Activated CD8-positive, alpha-beta T cell treated with anti-CD3 and anti-CD28 coated beads for 36 hours (primary cell): ENCODE measurements at regions not wholly inside any gene's neighbourhood (a gene's known extent, or its start where the extent isn't known, plus 50 kb on each side); places are given as distances from the start of the nearest gene placed in this dataset.

Experiments
- ATAC-seq: fragments of 200-7000 bp; cut with Tn5 transposase; one replicate; pipeline ENCODE4 v1.10.0; 2021; ENCODE audit warnings: mild to moderate bottlenecking, moderate library complexity
- CTCF ChIA-PET: fragments of 350-600 bp; sonication (Branson Sonifier 250); formaldehyde crosslinking; loops from one replicate; lab custom pipeline; 2021; ENCODE audit warnings: antibody characterized with exemption; lab: Charles Lee
- POLR2A ChIA-PET: fragments of 350-600 bp; sonication (Branson Sonifier 250); formaldehyde crosslinking; loops from one replicate; lab custom pipeline; 2021; ENCODE audit warnings: antibody characterized with exemption; lab: Charles Lee
- DNase-seq: peaks from one replicate; pipeline ENCODE4 v3.0.0-alpha.2; 2020
- H3K27ac Mint-ChIP-seq: one replicate; pipeline ENCODE4 v1.8.0; 2021; ENCODE audit warnings: mild to moderate bottlenecking, mixed read lengths
- H3K27me3 Mint-ChIP-seq: one replicate; pipeline ENCODE4 v1.8.0; 2021; ENCODE audit warnings: mixed read lengths
- H3K36me3 Mint-ChIP-seq: one replicate; pipeline ENCODE4 v1.8.0; 2021; ENCODE audit warnings: low read depth, mixed read lengths
- H3K4me1 Mint-ChIP-seq: one replicate; pipeline ENCODE4 v1.8.0; 2021; ENCODE audit warnings: low read depth, mixed read lengths
- H3K4me3 Mint-ChIP-seq: one replicate; pipeline ENCODE4 v1.8.0; 2021; ENCODE audit warnings: mild to moderate bottlenecking, moderate library complexity, mixed read lengths
- H3K9me3 Mint-ChIP-seq: one replicate; pipeline ENCODE4 v1.8.0; 2021; ENCODE audit warnings: mixed read lengths
- CTCF ChIP-seq: fragments of 200-600 bp; IDR thresholded peaks from one replicate; pipeline ENCODE4 v1.8.0; 2022; ENCODE audit warnings: antibody characterized with exemption, mild to moderate bottlenecking
- intact Hi-C: fragments of 100-400 bp; cut with micrococcal nuclease; formaldehyde crosslinking; loops from one replicate; pipeline ENCODE4 v1.10.0; 2022

GRCh38 chr1:80593197-80593596 lies 1207.5 kb upstream of the ADGRL2 start:
- Mint-ChIP-seq H3K36me3 (no peaks in the 10 kb centered on the region), H3K27ac (no peak overlapping the region), H3K27me3 (no peaks in the 10 kb centered on the region), H3K9me3 (peaks cover 40% of the 10 kb centered on the region), H3K4me3 (no peak overlapping the region), H3K4me1 (no peaks in the 10 kb centered on the region)
- TF ChIP-seq CTCF, result no peak
- CTCF ChIA-PET, result no interaction called here
- ATAC-seq, result no peak
- POLR2A ChIA-PET, result no interaction called here
- no peak for DNase-seq
- intact Hi-C loops, result no loop called here

GRCh38 chr1:80582980-80583379 lies 1217.8 kb upstream of the ADGRL2 start:
- Mint-ChIP-seq H3K27ac (no peak overlapping the region), H3K4me3 (no peak overlapping the region), H3K4me1 (no peaks in the 10 kb centered on the region), H3K27me3 (no peaks in the 10 kb centered on the region), H3K36me3 (no peaks in the 10 kb centered on the region), H3K9me3 (peaks cover 16% of the 10 kb centered on the region)
- ChIA-PET CTCF (no interaction called here), POLR2A (no interaction called here)
- no peak for TF ChIP-seq CTCF
- ATAC-seq (no peak), DNase-seq (no peak)
- intact Hi-C loops, result no loop called here

- intact Hi-C loops, result no loop called here
- CTCF ChIA-PET, result no interaction called here
- H3K27me3 Mint-ChIP-seq, result no peaks in the 10 kb centered on the region
Observed at GRCh38 chr1:80579055-80579454, 1221.7 kb upstream of the ADGRL2 start.

GRCh38 chr1:80566867-80567266 lies 1233.9 kb upstream of the ADGRL2 start:
- Mint-ChIP-seq H3K27ac (no peak overlapping the region), H3K36me3 (no peaks in the 10 kb centered on the region), H3K4me3 (no peak overlapping the region), H3K4me1 (no peaks in the 10 kb centered on the region), H3K27me3 (no peaks in the 10 kb centered on the region), H3K9me3 (peaks cover 4% of the 10 kb centered on the region)
- intact Hi-C loops, result no loop called here
- no peak for DNase-seq
- CTCF ChIA-PET, result no interaction called here
- no peak for TF ChIP-seq CTCF
- ATAC-seq, result no peak
- POLR2A ChIA-PET, result no interaction called here

More at GRCh38 chr1:80579055-80579454, 1221.7 kb upstream of the ADGRL2 start:
- H3K36me3 Mint-ChIP-seq, result no peaks in the 10 kb centered on the region
- no peak overlapping the region for H3K4me3 Mint-ChIP-seq
- H3K4me1 Mint-ChIP-seq, result no peaks in the 10 kb centered on the region
- no peak for ATAC-seq
- no peak for TF ChIP-seq CTCF
- POLR2A ChIA-PET, result no interaction called here
- no peak overlapping the region for H3K27ac Mint-ChIP-seq
- H3K9me3 Mint-ChIP-seq, result peaks cover 13% of the 10 kb centered on the region
- DNase-seq, result no peak

GRCh38 chr1:80566123-80566522 lies 1234.6 kb upstream of the ADGRL2 start:
- DNase-seq (no peak), ATAC-seq (no peak)
- H3K4me1 Mint-ChIP-seq, result no peaks in the 10 kb centered on the region
- no peaks in the 10 kb centered on the region for H3K36me3 Mint-ChIP-seq
- no peak overlapping the region for H3K27ac Mint-ChIP-seq
- intact Hi-C loops, result no loop called here
- no peak overlapping the region for H3K4me3 Mint-ChIP-seq
- H3K9me3 Mint-ChIP-seq, result peaks cover 2% of the 10 kb centered on the region
- ChIA-PET POLR2A (no interaction called here), CTCF (no interaction called here)
- no peaks in the 10 kb centered on the region for H3K27me3 Mint-ChIP-seq
- TF ChIP-seq CTCF, result no peak
